Nucleus accumbens (tissue), 56 donors: ENCODE measurements at regions not wholly inside any gene's neighbourhood (a gene's known extent, or its start where the extent isn't known, plus 50 kb on each side); places are given as distances from the start of the nearest gene placed in this dataset.
A peak's percentile ranks its signal among the peaks of the same experiment; 100 is the strongest.

Experiments
- DNase-seq, 56 donors: peaks; one replicate each; lab custom pipeline; 2025; lab: John Stamatoyannopoulos, UW

GRCh38 chr20:53839423-53840176 lies 230.8 kb downstream of the BCAS1 start:
- DNase-seq, result no peak

- no peak for DNase-seq
Observed at GRCh38 chr20:53838311-53838868, 232.0 kb downstream of the BCAS1 start.

- no peak for DNase-seq
Observed at GRCh38 chr20:53837126-53837826, 233.1 kb downstream of the BCAS1 start.

GRCh38 chr20:53834749-53835148 lies 235.6 kb downstream of the BCAS1 start:
- DNase-seq, result no peak

- no peak for DNase-seq
Observed at GRCh38 chr20:53834062-53834442, 236.3 kb downstream of the BCAS1 start.

- no peak for DNase-seq
Observed at GRCh38 chr20:53833333-53834061, 236.9 kb downstream of the BCAS1 start.

- no peak for DNase-seq
Observed at GRCh38 chr20:53832499-53832898, 237.9 kb downstream of the BCAS1 start.

- no peak for DNase-seq
Observed at GRCh38 chr20:53831812-53832211, 238.2 kb upstream of the ZNF217 start.

GRCh38 chr20:53831228-53831627 lies 237.6 kb upstream of the ZNF217 start:
- DNase-seq, result no peak

- no peak for DNase-seq
Observed at GRCh38 chr20:53829724-53830521, 236.3 kb upstream of the ZNF217 start.

- peak in 1 of 56 donors; percentile 6 for DNase-seq
Observed at GRCh38 chr20:53829255-53829723, 235.7 kb upstream of the ZNF217 start.

GRCh38 chr20:53828682-53829254 lies 235.1 kb upstream of the ZNF217 start:
- DNase-seq, result peak in 3 of 56 donors; percentile 1 to 16 (median 14)

GRCh38 chr20:53828088-53828681 lies 234.5 kb upstream of the ZNF217 start:
- no peak for DNase-seq

GRCh38 chr20:53827292-53828087 lies 233.9 kb upstream of the ZNF217 start:
- no peak for DNase-seq

- DNase-seq, result no peak
Observed at GRCh38 chr20:53826597-53827291, 233.1 kb upstream of the ZNF217 start.

- no peak for DNase-seq
Observed at GRCh38 chr20:53826090-53826489, 232.5 kb upstream of the ZNF217 start.

- DNase-seq, result no peak
Observed at GRCh38 chr20:53825282-53825681, 231.6 kb upstream of the ZNF217 start.

- DNase-seq, result no peak
Observed at GRCh38 chr20:53824779-53825178, 231.1 kb upstream of the ZNF217 start.
